ENCODE measurements at regions not wholly inside any gene's neighbourhood (a gene's known extent, or its start where the extent isn't known, plus 50 kb on each side); places are given as distances from the start of the nearest gene placed in this dataset.

DNA sequence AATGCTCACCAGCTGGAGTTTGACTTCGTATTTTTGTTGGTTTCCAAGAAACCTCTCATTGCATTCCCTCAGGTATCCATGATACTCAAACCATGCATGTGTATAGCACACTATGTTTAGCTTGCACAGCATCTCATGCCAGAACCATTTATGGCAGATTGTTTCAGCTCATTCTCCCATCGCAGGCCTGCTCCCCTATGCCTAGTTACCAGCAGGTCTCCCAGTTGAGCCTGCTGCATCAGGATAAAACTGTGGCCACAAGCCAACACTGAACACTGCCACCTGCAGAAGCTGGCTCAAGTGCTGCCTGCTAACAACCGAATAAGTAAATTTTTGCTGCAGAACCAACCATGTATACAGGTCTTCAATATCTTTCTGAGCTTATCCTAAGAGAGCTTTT is 804.5 kb downstream of the NLGN4Y start:
- TF ChIP-seq, protein P1, sequence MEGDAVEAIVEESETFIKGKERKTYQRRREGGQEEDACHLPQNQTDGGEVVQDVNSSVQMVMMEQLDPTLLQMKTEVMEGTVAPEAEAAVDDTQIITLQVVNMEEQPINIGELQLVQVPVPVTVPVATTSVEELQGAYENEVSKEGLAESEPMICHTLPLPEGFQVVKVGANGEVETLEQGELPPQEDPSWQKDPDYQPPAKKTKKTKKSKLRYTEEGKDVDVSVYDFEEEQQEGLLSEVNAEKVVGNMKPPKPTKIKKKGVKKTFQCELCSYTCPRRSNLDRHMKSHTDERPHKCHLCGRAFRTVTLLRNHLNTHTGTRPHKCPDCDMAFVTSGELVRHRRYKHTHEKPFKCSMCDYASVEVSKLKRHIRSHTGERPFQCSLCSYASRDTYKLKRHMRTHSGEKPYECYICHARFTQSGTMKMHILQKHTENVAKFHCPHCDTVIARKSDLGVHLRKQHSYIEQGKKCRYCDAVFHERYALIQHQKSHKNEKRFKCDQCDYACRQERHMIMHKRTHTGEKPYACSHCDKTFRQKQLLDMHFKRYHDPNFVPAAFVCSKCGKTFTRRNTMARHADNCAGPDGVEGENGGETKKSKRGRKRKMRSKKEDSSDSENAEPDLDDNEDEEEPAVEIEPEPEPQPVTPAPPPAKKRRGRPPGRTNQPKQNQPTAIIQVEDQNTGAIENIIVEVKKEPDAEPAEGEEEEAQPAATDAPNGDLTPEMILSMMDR (IDR thresholded peaks at IDR 0.05; ENCODE audit: low read depth, low read length), result no peak
- TF ChIP-seq EZH2phosphoT487 (IDR thresholded peaks at IDR 0.05; ENCODE audit: low read depth), result no peak
